SK-N-MC (cell line): ENCODE measurements at regions not wholly inside any gene's neighbourhood (a gene's known extent, or its start where the extent isn't known, plus 50 kb on each side); places are given as distances from the start of the nearest gene placed in this dataset.

Experiments
- EZH2 ChIP-seq: fragments of 200-600 bp; sonication (generic); IDR thresholded peaks from one replicate; pipeline ENCODE4 v1.6.1; 2017; ENCODE audit warnings: antibody characterized with exemption
- FOXP2 ChIP-seq: optimal IDR thresholded peaks from 2 replicates; pipeline ENCODE3; 2011; ENCODE audit warnings: mild to moderate bottlenecking, moderate library complexity; ENCODE audit not compliant: insufficient read depth; ENCODE audit errors: extremely low read length, control extremely low read depth
- POLR2AphosphoS5 ChIP-seq: IDR thresholded peaks from 2 replicates; pipeline ENCODE4 v1.6.1; 2012; ENCODE audit warnings: mild to moderate bottlenecking, low read depth, low read length, borderline replicate concordance

- TF ChIP-seq EZH2 (no peak), POLR2AphosphoS5 (no peak), FOXP2 (no peak)
Observed at GRCh38 chr5:44868541-44868940, 59.8 kb downstream of the MRPS30 start.
